Fibroblast of skin of left biceps (primary cell): ENCODE measurements at regions not wholly inside any gene's neighbourhood (a gene's known extent, or its start where the extent isn't known, plus 50 kb on each side); places are given as distances from the start of the nearest gene placed in this dataset.

ENCODE experiments used
- DNase-seq, 2 experiments: peaks; one replicate each; pipeline ENCODE4 v3.0.0-alpha.2; 2013; ENCODE audit warnings: low read depth in 2 of 2

- DNase-seq, result no peak
Measured at GRCh38 chr6:16854986-16855385, 93.7 kb upstream of the ATXN1 start.

GRCh38 chr6:16852671-16853070, 91.4 kb upstream of the ATXN1 start:
- DNase-seq, result no peak

- DNase-seq, result no peak
Measured at GRCh38 chr6:16851758-16852157, 90.5 kb upstream of the ATXN1 start.

GRCh38 chr6:16851044-16851540, 89.8 kb upstream of the ATXN1 start:
- DNase-seq, result no peak

- no peak for DNase-seq
Measured at GRCh38 chr6:16850681-16851026, 89.4 kb upstream of the ATXN1 start.

- no peak for DNase-seq
Measured at GRCh38 chr6:16849988-16850680, 88.9 kb upstream of the ATXN1 start.

GRCh38 chr6:16849280-16849987, 88.2 kb upstream of the ATXN1 start:
- no peak for DNase-seq

- DNase-seq, result no peak
Measured at GRCh38 chr6:16846399-16846778, 85.1 kb upstream of the ATXN1 start.

GRCh38 chr6:16844183-16844582, 82.9 kb upstream of the ATXN1 start:
- DNase-seq, result peak; percentile 42 to 55

- no peak for DNase-seq
Measured at GRCh38 chr6:16842676-16843075, 81.4 kb upstream of the ATXN1 start.

GRCh38 chr6:16841241-16841640, 80.0 kb upstream of the ATXN1 start:
- DNase-seq, result no peak

- DNase-seq, result no peak
Measured at GRCh38 chr6:16840725-16841124, 79.5 kb upstream of the ATXN1 start.

GRCh38 chr6:16840291-16840690, 79.0 kb upstream of the ATXN1 start:
- no peak for DNase-seq

GRCh38 chr6:16839631-16840179, 78.4 kb upstream of the ATXN1 start:
- DNase-seq, result no peak

- DNase-seq, result no peak
Measured at GRCh38 chr6:16837217-16837972, 76.1 kb upstream of the ATXN1 start.

- DNase-seq, result no peak
Measured at GRCh38 chr6:16836144-16836981, 75.1 kb upstream of the ATXN1 start.

GRCh38 chr6:16834242-16834641, 73.0 kb upstream of the ATXN1 start:
- no peak for DNase-seq

- DNase-seq, result no peak
Measured at GRCh38 chr6:16832721-16833120, 71.5 kb upstream of the ATXN1 start.

GRCh38 chr6:16832043-16832567, 70.8 kb upstream of the ATXN1 start:
- no peak for DNase-seq

- DNase-seq, result no peak
Measured at GRCh38 chr6:16831136-16831535, 69.9 kb upstream of the ATXN1 start.

GRCh38 chr6:16828058-16828457, 66.8 kb upstream of the ATXN1 start:
- DNase-seq, result no peak
